H9 (cell line): ENCODE measurements at regions not wholly inside any gene's neighbourhood (a gene's known extent, or its start where the extent isn't known, plus 50 kb on each side); places are given as distances from the start of the nearest gene placed in this dataset.

Experiments used
- DNase-seq: peaks from one replicate; pipeline ENCODE4 v3.0.0-alpha.2; 2017
- H2AFZ ChIP-seq: one replicate; pipeline ENCODE4 v1.6.1; 2013; ENCODE audit warnings: mild to moderate bottlenecking, low read length, control low read depth, moderate library complexity
- H2AK5ac ChIP-seq: 2 replicates; pipeline ENCODE4 v1.6.1; 2013; ENCODE audit warnings: low read length, control low read depth, mixed read lengths; ENCODE audit not compliant: insufficient read length
- H2BK120ac ChIP-seq: one replicate; pipeline ENCODE4 v1.6.1; 2013; ENCODE audit warnings: low read depth, mild to moderate bottlenecking, low read length, control low read depth, inconsistent platforms; ENCODE audit not compliant: poor library complexity, severe bottlenecking
- H2BK12ac ChIP-seq: 2 replicates; pipeline ENCODE4 v1.6.1; 2013; ENCODE audit warnings: low read length, control low read depth, mixed read lengths, low read depth; ENCODE audit not compliant: insufficient read length
- H2BK15ac ChIP-seq: 2 replicates; pipeline ENCODE4 v1.6.1; 2013; ENCODE audit warnings: low read depth, low read length, control low read depth
- H2BK20ac ChIP-seq: one replicate; pipeline ENCODE4 v1.6.1; 2013; ENCODE audit warnings: low read depth, mild to moderate bottlenecking, low read length, control low read depth, inconsistent platforms; ENCODE audit not compliant: poor library complexity, severe bottlenecking
- H2BK5ac ChIP-seq: 2 replicates; pipeline ENCODE4 v1.6.1; 2013; ENCODE audit warnings: low read length, control low read depth, mixed read lengths; ENCODE audit not compliant: insufficient read length
- H3K14ac ChIP-seq: 2 replicates; pipeline ENCODE4 v1.6.1; 2013; ENCODE audit warnings: low read length, control low read depth; ENCODE audit not compliant: insufficient read depth
- H3K18ac ChIP-seq: 2 replicates; pipeline ENCODE4 v1.6.1; 2013; ENCODE audit warnings: low read depth, mild to moderate bottlenecking, mixed read lengths, low read length, control low read depth; ENCODE audit not compliant: insufficient read length
- H3K23ac ChIP-seq: 2 replicates; pipeline ENCODE4 v1.6.1; 2013; ENCODE audit warnings: low read length, control low read depth, mixed read lengths, low read depth; ENCODE audit not compliant: insufficient read length
- H3K23me2 ChIP-seq: 2 replicates; pipeline ENCODE4 v1.6.1; 2013; ENCODE audit warnings: low read depth, mild to moderate bottlenecking, mixed read lengths, low read length, control low read depth; ENCODE audit not compliant: insufficient read length, poor library complexity, severe bottlenecking
- H3K27ac ChIP-seq: 2 replicates; pipeline ENCODE4 v1.5.1; 2013; ENCODE audit warnings: low read length, control low read depth, mixed read lengths, low read depth; ENCODE audit not compliant: insufficient read length
- H3K27me3 ChIP-seq: 2 replicates; pipeline ENCODE4 v1.6.1; 2013; ENCODE audit warnings: low read length, control low read depth, inconsistent platforms; ENCODE audit not compliant: insufficient read depth
- H3K4ac ChIP-seq: 2 replicates; pipeline ENCODE4 v1.6.1; 2013; ENCODE audit warnings: low read depth, mild to moderate bottlenecking, control low read depth, inconsistent platforms, low read length, moderate library complexity
- H3K4me1 ChIP-seq: 2 replicates; pipeline ENCODE4 v1.6.1; 2013; ENCODE audit warnings: low read length, control low read depth, inconsistent platforms; ENCODE audit not compliant: insufficient read depth
- H3K4me2 ChIP-seq: 2 replicates; pipeline ENCODE4 v1.6.1; 2013; ENCODE audit warnings: low read length, control low read depth, mixed read lengths; ENCODE audit not compliant: insufficient read length, insufficient read depth
- H3K56ac ChIP-seq: 2 replicates; pipeline ENCODE4 v1.6.1; 2013; ENCODE audit warnings: low read depth, mild to moderate bottlenecking, mixed read lengths, low read length, control low read depth; ENCODE audit not compliant: insufficient read length
- H3K79me1 ChIP-seq: 2 replicates; pipeline ENCODE4 v1.6.1; 2013; ENCODE audit warnings: low read depth, mild to moderate bottlenecking, moderate library complexity, low read length, control low read depth, inconsistent platforms; ENCODE audit not compliant: insufficient read depth, poor library complexity, severe bottlenecking
- H3K79me2 ChIP-seq: 2 replicates; pipeline ENCODE4 v1.6.1; 2013; ENCODE audit warnings: low read length, control low read depth, inconsistent platforms; ENCODE audit not compliant: insufficient read depth
- H3K9ac ChIP-seq: 2 replicates; pipeline ENCODE4 v1.6.1; 2013; ENCODE audit warnings: low read length, control low read depth, mixed read lengths; ENCODE audit not compliant: insufficient read length; ENCODE audit errors: extremely low read depth
- H3K9me3 ChIP-seq: one replicate; pipeline ENCODE4 v1.6.1; 2013; ENCODE audit warnings: low read depth, low read length, inconsistent platforms; ENCODE audit not compliant: control insufficient read depth
- H3T11ph ChIP-seq: one replicate; pipeline ENCODE4 v1.6.1; 2013; ENCODE audit warnings: mild to moderate bottlenecking, low read length, control low read depth, inconsistent platforms
- H4K20me1 ChIP-seq: one replicate; pipeline ENCODE4 v1.6.1; 2013; ENCODE audit not compliant: control insufficient read depth, insufficient read length, insufficient read depth
- H4K5ac ChIP-seq: 2 replicates; pipeline ENCODE4 v1.6.1; 2013; ENCODE audit warnings: low read depth, mild to moderate bottlenecking, mixed read lengths, low read length, control low read depth; ENCODE audit not compliant: insufficient read length
- H4K8ac ChIP-seq: replicated peaks from 2 replicates; pipeline ENCODE4 v1.6.1; 2013; ENCODE audit warnings: low read length, control low read depth, mixed read lengths, low read depth; ENCODE audit not compliant: insufficient read length
- H4K91ac ChIP-seq: 2 replicates; pipeline ENCODE4 v1.6.1; 2013; ENCODE audit warnings: low read depth, mild to moderate bottlenecking, moderate library complexity, mixed read lengths, low read length, control low read depth; ENCODE audit not compliant: insufficient read length
- H3K27ac Mint-ChIP-seq, 3 experiments: 2 replicates in 2 of 3; 3 replicates in 1 of 3; pipeline ENCODE4 v1.8.0; 2020 to 2021; ENCODE audit warnings: mixed read lengths in 3 of 3, mild to moderate bottlenecking in 1 of 3, moderate library complexity in 1 of 3
- H3K27me3 Mint-ChIP-seq: 2 replicates; pipeline ENCODE4 v1.8.0; 2021; ENCODE audit warnings: low read depth, mild to moderate bottlenecking, moderate library complexity, mixed read lengths
- H3K36me3 Mint-ChIP-seq, 3 experiments: 2 replicates in 2 of 3; 3 replicates in 1 of 3; pipeline ENCODE4 v1.8.0; 2020 to 2021; ENCODE audit warnings: low read depth in 3 of 3, mixed read lengths in 3 of 3; ENCODE audit not compliant: insufficient read depth in 1 of 3
- H3K4me1 Mint-ChIP-seq, 2 experiments: 2 replicates each; pipeline ENCODE4 v1.8.0; 2020; ENCODE audit warnings: mixed read lengths in 2 of 2
- H3K4me3 Mint-ChIP-seq, 2 experiments: 2 replicates in 1 of 2; 3 replicates in 1 of 2; pipeline ENCODE4 v1.8.0; 2020 to 2021; ENCODE audit warnings: mild to moderate bottlenecking in 2 of 2, mixed read lengths in 2 of 2, moderate library complexity in 1 of 2
- H3K9me3 Mint-ChIP-seq, 2 experiments: 2 replicates in 1 of 2; 3 replicates in 1 of 2; pipeline ENCODE4 v1.8.0; 2020; ENCODE audit warnings: mild to moderate bottlenecking in 2 of 2, mixed read lengths in 2 of 2, moderate library complexity in 1 of 2
- WGBS: extraction: QIAGEN DNeasy Blood & Tissue Kit; methylation state at CpG from one replicate; pipeline ENCODE4 v1.1.7; 2013; ENCODE audit warnings: missing lambda C conversion rate, low lambda C conversion rate, mixed read lengths; ENCODE audit not compliant: insufficient read length; ENCODE audit errors: extremely low coverage; 5-methylcytosine and 5-hydroxymethylcytosine counted together
- TF ChIP-seq, protein P1 (sequence below): fragments of 200-600 bp; sonication (generic); conservative IDR thresholded peaks from 3 replicates; pipeline ENCODE4 v1.8.0; 2021; ENCODE audit warnings: antibody characterized with exemption, mild to moderate bottlenecking

DNA sequence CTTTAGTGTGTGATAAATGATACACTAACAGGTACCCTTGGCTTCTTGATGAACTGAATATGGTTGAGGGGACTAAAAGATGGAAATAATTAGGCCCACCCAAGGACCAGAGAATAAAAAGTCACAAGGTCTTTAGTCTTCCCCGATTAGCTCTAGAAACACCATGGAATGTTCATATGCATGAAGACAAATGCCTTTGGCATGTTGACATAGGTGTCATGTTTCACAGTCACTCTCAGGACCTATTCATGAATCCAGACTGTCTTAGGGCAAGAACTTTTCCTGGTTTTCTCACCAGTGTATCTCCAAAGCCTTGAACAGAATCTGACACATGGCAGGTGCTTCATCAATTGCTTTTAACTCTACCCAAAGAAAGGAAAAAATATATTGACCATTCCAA lies 412.8 kb downstream of the AJAP1 start:
- Histone ChIP-seq H3K79me2 (no peaks in the 10 kb centered on the region), H3K4me2 (no peak overlapping the region), H2AFZ (no peak overlapping the region), H3K4me1 (no peaks in the 10 kb centered on the region; the same call in 1 of the 2 replicates), H3K23me2 (no peaks in the 10 kb centered on the region), H4K20me1 (no peaks in the 10 kb centered on the region), H3K4ac (no peak overlapping the region), H3K9me3 (no peaks in the 10 kb centered on the region), H4K5ac (no peak overlapping the region), H2AK5ac (no peak overlapping the region), H3K27ac (no peak overlapping the region), H3K18ac (no peak overlapping the region), H3K27me3 (no peaks in the 10 kb centered on the region), H4K91ac (no peak overlapping the region), H4K8ac (no peak overlapping the region), H3K14ac (no peak overlapping the region), H2BK12ac (no peak overlapping the region), H3K79me1 (no peaks in the 10 kb centered on the region), H2BK15ac (no peak overlapping the region), H3T11ph (no peak overlapping the region), H2BK20ac (no peak overlapping the region), H3K23ac (no peak overlapping the region), H3K9ac (no peak overlapping the region), H3K56ac (no peak overlapping the region), H2BK5ac (no peak overlapping the region), H2BK120ac (no peak overlapping the region)
- Mint-ChIP-seq H3K36me3 (peaks cover 0 to 4% (median 1%) of the 10 kb centered on the region in 3 experiments; a peak in 3 of 7 replicates), H3K4me1 (peaks cover 25 to 31% of the 10 kb centered on the region in 2 experiments), H3K4me3 (no peak overlapping the region), H3K27me3 (no peaks in the 10 kb centered on the region), H3K9me3 (peaks cover 6 to 11% of the 10 kb centered on the region in 2 experiments), H3K27ac (no peak overlapping the region)
- TF ChIP-seq, protein P1, sequence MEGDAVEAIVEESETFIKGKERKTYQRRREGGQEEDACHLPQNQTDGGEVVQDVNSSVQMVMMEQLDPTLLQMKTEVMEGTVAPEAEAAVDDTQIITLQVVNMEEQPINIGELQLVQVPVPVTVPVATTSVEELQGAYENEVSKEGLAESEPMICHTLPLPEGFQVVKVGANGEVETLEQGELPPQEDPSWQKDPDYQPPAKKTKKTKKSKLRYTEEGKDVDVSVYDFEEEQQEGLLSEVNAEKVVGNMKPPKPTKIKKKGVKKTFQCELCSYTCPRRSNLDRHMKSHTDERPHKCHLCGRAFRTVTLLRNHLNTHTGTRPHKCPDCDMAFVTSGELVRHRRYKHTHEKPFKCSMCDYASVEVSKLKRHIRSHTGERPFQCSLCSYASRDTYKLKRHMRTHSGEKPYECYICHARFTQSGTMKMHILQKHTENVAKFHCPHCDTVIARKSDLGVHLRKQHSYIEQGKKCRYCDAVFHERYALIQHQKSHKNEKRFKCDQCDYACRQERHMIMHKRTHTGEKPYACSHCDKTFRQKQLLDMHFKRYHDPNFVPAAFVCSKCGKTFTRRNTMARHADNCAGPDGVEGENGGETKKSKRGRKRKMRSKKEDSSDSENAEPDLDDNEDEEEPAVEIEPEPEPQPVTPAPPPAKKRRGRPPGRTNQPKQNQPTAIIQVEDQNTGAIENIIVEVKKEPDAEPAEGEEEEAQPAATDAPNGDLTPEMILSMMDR = no peak
- no peak for DNase-seq
- WGBS = no CpG with 5 or more reads among the region's 1 CpG
